ENCODE measurements at regions not wholly inside any gene's neighbourhood (a gene's known extent, or its start where the extent isn't known, plus 50 kb on each side); places are given as distances from the start of the nearest gene placed in this dataset.
A peak's percentile ranks its signal among the peaks of the same experiment; 100 is the strongest.
"Not testable (repeated sequence)": the region's sequence is repeated elsewhere in the genome, so short reads cannot be mapped to it uniquely, and the experiment has no call there.

DNA sequence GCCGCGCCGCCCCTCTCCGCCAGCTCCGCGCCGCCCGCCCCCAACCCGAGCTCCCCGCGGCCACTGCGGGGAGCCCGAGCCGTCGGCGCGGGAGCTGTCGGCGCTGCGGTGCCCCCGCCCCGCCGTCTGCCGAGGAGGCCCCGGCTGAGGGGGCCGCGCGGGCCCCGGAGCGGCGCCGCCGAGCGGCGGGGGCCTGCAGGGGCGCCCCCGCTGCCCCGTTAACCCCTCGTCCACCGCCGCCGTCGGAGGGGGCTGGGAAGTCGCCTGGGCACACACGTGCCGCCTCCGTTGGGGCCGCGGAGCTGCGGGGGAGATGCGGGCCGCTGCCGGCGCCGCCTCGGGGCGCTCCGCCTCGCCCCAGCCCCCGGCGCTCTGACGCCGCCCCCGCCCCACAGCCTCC, 115.4 kb downstream of the CRLF3 start:
- Histone ChIP-seq H3K9ac (ENCODE audit: insufficient read depth in 1 of 2, low read depth in 2 of 2, low read length in 2 of 2) (peak overlapping the region; percentile 84 to 91; a peak in 3 of 4 replicates), H3K4me2 (ENCODE audit: insufficient read depth, low read length) (peak overlapping the region; percentile 86; the same call in 1 of the 2 replicates), H3K79me2 (ENCODE audit: control insufficient read depth, insufficient read depth, low read length) (peaks cover 42% of the 10 kb centered on the region), H2AFZ (ENCODE audit: low read depth, low read length) (peak overlapping the region; percentile 84; the same call in 1 of the 2 replicates), H3K27ac (ENCODE audit: extremely low read depth, low read depth, low read length) (peak overlapping the region; percentile 83; the same call in 2 of the 3 replicates), H3K4me3 (peak overlapping the region; percentile 60), H3K4me1 (replicated peaks in 1 of 2; ENCODE audit: control insufficient read depth in 2 of 2, insufficient read depth in 2 of 2, low read length in 2 of 2) (peaks cover 0 to 41% of the 10 kb centered on the region in 2 experiments; a peak in 2 of 5 replicates)
- 2% methylated on average over 9 of the region's 64 CpGs for WGBS (ENCODE audit: insufficient coverage, low coverage, missing lambda C conversion rate)
- intact Hi-C loops (cut with micrococcal nuclease); FAIRE-seq; H3K9me1 ChIP-seq (ENCODE audit: control insufficient read depth, insufficient read depth, low read length); H4K20me1 ChIP-seq (replicated peaks; ENCODE audit: control insufficient read depth, insufficient read depth, low read length); H3K36me3 ChIP-seq (ENCODE audit: control insufficient read depth, insufficient read depth, low read length); H3K9me3 ChIP-seq (replicated peaks; ENCODE audit: control insufficient read depth, insufficient read depth, low read depth, low read length); H3K27me3 ChIP-seq (ENCODE audit: control insufficient read depth in 2 of 2, insufficient read depth in 2 of 2, low read length in 2 of 2); BruUV-seq (replicated peaks): not testable (repeated sequence)
- ChIA-PET POLR2A (interaction anchor here (0.5 kb wide), 1 partner anchor 599 kb away, joined by 4 read pairs; no protein-coding TSS in a partner anchor), CTCF (ENCODE audit: low intra/inter-chr PET ratio) (interaction anchor here (0.6 kb wide), 1 partner anchor 14 kb away, joined by 5 read pairs; no protein-coding TSS in a partner anchor)
- DNase-seq (ENCODE audit: extremely low read depth in 1 of 4, low spot score in 3 of 4) (peak; percentile 36 to 67 (median 50)), ATAC-seq (peak; percentile 10)
- 0 out of 2 replicates have a peak, but pooled peaks have one; percentile 23 for TF ChIP-seq SIN3B (IDR thresholded peaks at IDR 0.05; ENCODE audit: low read depth)
- peak; percentile 58 for TF ChIP-seq BHLHE40 (IDR thresholded peaks at IDR 0.05; ENCODE audit: low read length)
- peak; percentile 6; the same call in 1 of the 2 replicates for TF ChIP-seq HNRNPL (IDR thresholded peaks at IDR 0.05; ENCODE audit: low read depth, low read length)
- in situ Hi-C loops (cut with MboI): loop anchor here (25.0 kb wide), 1 partner anchor 372 kb away; the partner anchor contains the start of gene TMIGD1

- in situ Hi-C loops (cut with MboI): loop anchor here (25.0 kb wide), 1 partner anchor 371 kb away; the partner anchor contains the start of gene TMIGD1
- WGBS (ENCODE audit: insufficient coverage, low coverage, missing lambda C conversion rate): under 1% methylated on average over 39 of the region's 75 CpGs
- BruUV-seq (replicated peaks); H3K9me1 ChIP-seq (ENCODE audit: control insufficient read depth, insufficient read depth, low read length); H3K36me3 ChIP-seq (ENCODE audit: control insufficient read depth, insufficient read depth, low read length); H3K27me3 ChIP-seq (ENCODE audit: control insufficient read depth in 2 of 2, insufficient read depth in 2 of 2, low read length in 2 of 2); FAIRE-seq; H3K9me3 ChIP-seq (replicated peaks; ENCODE audit: control insufficient read depth, insufficient read depth, low read depth, low read length); intact Hi-C loops (cut with micrococcal nuclease); H4K20me1 ChIP-seq (replicated peaks; ENCODE audit: control insufficient read depth, insufficient read depth, low read length); TF ChIP-seq ID3 (CRISPR knock-in tag; IDR thresholded peaks at IDR 0.05): not testable (repeated sequence)
- Histone ChIP-seq H3K4me2 (ENCODE audit: insufficient read depth, low read length) (peak overlapping the region; percentile 86), H3K9ac (ENCODE audit: insufficient read depth in 1 of 2, low read depth in 2 of 2, low read length in 2 of 2) (peak overlapping the region; percentile 84 to 91), H3K4me1 (replicated peaks in 1 of 2; ENCODE audit: control insufficient read depth in 2 of 2, insufficient read depth in 2 of 2, low read length in 2 of 2) (peaks cover 0 to 41% of the 10 kb centered on the region in 2 experiments; a peak in 2 of 5 replicates), H3K27ac (ENCODE audit: extremely low read depth, low read depth, low read length) (peak overlapping the region; percentile 83), H3K79me2 (ENCODE audit: control insufficient read depth, insufficient read depth, low read length) (peaks cover 37% of the 10 kb centered on the region), H2AFZ (ENCODE audit: low read depth, low read length) (peak overlapping the region; percentile 84), H3K4me3 (peak overlapping the region; percentile 60)
- CTCF ChIA-PET (ENCODE audit: low intra/inter-chr PET ratio): interaction anchor here (0.6 kb wide), 1 partner anchor 15 kb away, joined by 5 read pairs; no protein-coding TSS in a partner anchor
- POLR2A ChIA-PET: interaction anchor here (0.5 kb wide), 1 partner anchor 598 kb away, joined by 4 read pairs; no protein-coding TSS in a partner anchor
- peak; percentile 79 to 86 (median 83) for DNase-seq (ENCODE audit: extremely low read depth in 1 of 4, low spot score in 3 of 4)
- ATAC-seq: peak; percentile 79
- TF ChIP-seq ID3 (tag; IDR thresholded peaks at IDR 0.05) (0 out of 2 replicates have a peak, but pooled peaks have one; percentile 17), MNT (conservative IDR thresholded peaks at IDR 0.05) (peak; percentile 46 to 62; a peak in 3 of 4 replicates), THRAP3 (IDR thresholded peaks at IDR 0.05; ENCODE audit: borderline replicate concordance) (peak; percentile 37; the same call in 1 of the 2 replicates)
Measured at GRCh38 chr17:30708241-30709078, 116.0 kb downstream of the CRLF3 start.
